GM19099 (cell line): ENCODE measurements at regions not wholly inside any gene's neighbourhood (a gene's known extent, or its start where the extent isn't known, plus 50 kb on each side); places are given as distances from the start of the nearest gene placed in this dataset.

Experiments used
- POLR2A ChIP-seq: IDR thresholded peaks from 3 replicates; pipeline ENCODE4 v1.6.1; 2011; ENCODE audit warnings: low read depth; ENCODE audit not compliant: insufficient read length; ENCODE audit errors: extremely low read depth

DNA sequence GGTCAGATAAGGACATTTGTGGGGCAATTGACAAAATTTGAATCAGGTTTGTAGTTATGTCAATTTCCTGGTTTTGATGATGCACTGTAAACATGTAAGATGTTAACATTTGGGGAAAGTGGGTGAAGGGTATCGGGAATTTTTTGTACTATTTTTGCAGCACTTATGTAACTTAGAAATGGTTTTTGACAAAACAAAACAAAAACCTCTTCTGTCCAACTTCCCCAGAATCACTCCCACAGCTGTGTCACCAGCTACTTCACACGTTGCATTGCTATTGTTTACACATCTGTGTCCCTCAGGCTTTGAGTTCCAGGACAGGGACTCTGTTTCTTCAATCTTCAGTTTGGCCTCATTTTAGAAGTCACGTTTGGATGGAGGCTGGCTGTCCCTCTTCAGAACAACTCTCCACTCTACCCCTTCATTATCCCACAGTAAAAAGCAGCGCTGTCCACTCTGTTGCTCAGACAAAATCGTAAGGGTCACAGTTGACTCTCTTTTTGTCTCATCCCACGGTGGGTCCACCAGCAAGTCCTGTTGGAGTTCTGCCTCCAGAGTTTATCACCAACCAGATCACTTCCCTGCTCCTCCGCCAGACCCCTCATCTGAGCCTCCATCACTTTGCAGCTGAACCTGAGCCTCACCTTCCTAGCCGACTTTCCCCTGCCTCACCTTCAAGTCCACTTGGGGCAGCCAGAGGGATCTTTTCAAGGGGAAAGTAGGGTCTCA, 63.2 kb downstream of the NENF start:
- no peak for TF ChIP-seq POLR2A

DNA sequence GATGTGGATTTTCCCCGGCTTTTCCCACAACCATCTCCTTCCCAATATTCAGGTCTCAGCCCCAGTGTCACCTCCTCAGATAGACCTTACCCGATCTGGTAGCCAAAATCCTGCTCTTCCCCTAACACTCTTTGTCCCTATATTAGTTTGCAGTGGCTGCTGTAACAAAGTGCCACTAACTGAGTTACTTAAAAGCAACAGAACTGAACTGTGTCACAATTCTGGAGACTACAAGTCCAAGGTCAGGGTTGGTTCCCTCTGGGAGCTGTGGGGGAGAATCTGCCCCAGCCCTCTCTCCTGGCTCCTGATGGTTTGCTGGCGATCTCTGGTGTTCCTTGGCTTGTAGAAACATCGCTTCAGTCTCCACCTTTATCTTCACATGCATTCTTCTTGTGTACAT, 64.0 kb downstream of the NENF start:
- TF ChIP-seq POLR2A, result no peak

- TF ChIP-seq POLR2A, result no peak
These were observed 64.8 kb downstream of the NENF start for GRCh38 chr1:212497553-212497952.

DNA sequence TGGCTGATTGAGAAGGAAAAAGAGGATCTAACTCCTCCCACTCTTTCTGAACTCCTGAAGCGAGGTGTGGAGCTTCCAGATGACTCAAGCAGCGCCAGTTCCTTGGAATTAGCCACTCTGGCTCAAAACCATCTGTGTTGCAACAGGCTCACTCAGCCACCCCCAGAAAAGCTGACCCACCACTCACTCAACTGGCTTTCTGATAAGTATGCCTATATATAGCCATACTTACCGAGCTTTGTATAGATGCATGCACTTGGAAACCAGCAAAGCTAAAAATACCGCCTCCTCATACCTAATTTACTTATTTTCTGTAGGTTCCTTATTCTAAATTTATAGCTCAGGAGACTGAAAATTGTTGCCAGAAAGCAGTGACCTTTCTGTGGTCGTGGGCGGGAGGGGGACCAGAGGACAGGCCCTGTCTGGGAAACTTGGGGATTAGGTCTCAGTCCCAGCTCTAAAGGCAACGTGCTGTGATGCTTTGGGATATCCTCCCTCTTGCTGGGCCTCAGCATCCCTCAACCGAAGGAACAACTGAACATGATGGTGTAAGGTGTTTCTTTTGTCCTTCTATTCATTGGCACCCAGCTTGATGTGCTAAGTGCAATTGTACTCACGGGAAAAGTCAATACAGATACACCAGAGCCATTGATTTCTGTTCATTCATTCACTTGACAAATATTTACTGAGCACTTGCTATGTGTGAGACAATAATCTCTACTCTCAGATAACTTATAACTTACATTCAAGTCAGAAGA, 65.7 kb downstream of the NENF start:
- no peak for TF ChIP-seq POLR2A

DNA sequence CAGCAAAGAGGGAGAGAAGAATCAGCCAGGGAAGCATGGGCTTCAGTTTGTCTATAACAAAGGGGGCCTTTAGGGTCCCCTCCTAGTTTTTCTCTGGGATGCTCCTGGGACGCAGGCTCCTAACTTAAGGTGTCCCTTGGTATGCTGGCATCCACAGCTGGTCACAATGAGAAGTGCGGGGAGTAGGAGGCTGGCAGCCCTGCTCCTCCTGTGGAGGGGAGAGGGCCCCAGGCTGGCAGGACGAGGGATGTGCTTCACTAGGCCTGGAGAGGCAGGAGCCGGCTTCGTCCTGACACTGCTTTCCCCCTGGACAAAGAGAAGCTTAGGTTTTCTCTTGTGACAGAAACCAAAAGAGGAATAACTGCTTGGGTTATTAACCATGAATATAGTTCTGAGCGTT, 67.6 kb downstream of the NENF start:
- no peak for TF ChIP-seq POLR2A

GRCh38 chr1:212500983-212501382, 68.3 kb downstream of the NENF start:
- no peak for TF ChIP-seq POLR2A

- no peak for TF ChIP-seq POLR2A
These were observed 71.0 kb downstream of the NENF start for GRCh38 chr1:212503714-212504113.

DNA sequence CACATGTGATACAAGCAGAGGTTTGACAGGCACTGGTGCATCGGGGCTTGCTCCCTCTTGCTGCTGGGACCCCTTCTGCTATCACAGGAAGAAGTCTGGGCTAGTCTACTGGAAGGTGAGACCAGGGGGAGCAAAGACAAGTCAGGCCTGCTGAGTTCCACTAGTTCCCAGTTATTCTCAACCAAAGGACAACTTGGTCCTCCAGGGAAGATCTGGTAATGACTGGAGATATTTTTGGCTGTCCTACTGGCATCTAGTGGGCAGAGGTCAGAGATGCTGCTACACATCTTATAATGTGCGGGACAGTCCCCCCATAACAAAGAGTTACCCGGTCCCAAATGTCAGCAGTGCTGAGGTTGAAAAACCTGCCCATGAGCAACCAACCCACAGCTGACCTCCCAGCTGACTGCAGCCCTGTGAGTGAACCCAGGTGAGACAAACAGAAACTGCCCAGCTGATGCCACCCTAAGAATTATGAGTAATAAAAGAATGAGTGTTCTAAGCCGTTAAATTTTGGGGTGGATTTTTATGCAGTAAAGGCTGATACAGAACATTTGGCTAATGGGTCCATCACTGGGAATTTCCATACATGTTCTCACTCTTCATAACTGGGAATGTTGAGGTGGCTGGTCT, 71.6 kb downstream of the NENF start:
- no peak for TF ChIP-seq POLR2A

DNA sequence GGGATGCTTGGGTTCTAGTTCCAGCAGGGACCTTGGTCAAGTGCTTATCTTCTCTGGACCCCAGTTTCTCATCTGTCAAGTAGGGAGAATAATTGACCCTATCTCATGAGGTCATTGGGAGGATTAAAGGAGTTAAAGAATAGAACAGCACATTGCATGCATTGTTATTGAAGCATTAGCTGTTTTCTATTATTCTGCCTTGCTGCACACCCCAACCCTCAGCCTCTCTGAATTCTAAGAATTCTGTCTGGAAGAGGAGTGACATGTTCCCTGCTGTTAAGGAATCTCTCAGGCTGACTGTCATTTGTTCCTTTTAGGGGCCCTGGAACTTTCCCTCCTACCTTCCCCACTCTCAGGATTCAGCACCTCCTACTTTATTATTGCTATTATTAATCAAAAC, 73.9 kb downstream of the NENF start:
- TF ChIP-seq POLR2A, result no peak

DNA sequence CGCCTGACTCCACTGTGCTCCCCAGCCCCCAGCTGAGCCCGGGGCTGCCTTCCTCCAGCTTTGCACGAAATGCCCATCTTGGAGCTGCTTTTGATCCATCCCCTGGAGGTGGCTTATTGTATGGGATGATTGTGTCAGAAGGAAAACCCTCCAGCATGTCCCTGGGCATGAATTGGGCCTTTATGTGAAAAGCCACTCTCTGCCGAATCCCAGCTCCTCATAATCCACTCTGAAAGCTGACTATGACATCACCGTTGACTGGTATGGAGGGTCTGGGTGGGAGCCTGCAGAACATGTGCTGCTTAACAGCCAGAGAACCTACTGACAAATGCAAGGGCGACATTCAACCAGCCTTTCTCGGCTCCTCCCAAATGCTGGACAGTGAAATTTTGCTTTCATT, 74.6 kb downstream of the NENF start:
- TF ChIP-seq POLR2A, result no peak

GRCh38 chr1:212512816-212513559, 80.3 kb downstream of the NENF start:
- no peak for TF ChIP-seq POLR2A

- no peak for TF ChIP-seq POLR2A
These were observed 80.9 kb downstream of the NENF start for GRCh38 chr1:212513586-212513985.

- no peak for TF ChIP-seq POLR2A
These were observed 81.4 kb downstream of the NENF start for GRCh38 chr1:212514056-212514614.

- no peak for TF ChIP-seq POLR2A
These were observed 82.1 kb downstream of the NENF start for GRCh38 chr1:212514782-212515181.

DNA sequence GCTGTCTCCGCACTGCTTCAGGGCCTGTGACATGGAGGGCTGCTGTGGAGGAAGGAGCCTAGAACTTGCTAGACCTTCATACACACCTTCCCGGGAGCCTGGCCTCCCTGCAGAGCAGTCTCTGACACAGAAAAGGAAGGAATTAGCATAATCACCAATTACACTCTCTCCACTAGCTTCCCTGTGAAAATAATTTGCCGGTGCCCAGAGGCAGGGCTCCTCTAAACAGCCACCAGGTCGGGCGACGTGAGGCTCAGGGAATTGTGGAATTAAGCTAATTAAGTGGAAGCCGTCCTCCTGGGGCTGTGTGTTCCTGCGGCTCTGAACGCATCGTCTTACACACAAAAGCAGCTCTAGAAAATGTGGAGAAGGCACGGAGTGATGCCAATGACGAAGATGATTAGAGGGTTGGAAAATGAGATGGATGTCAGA, 82.6 kb downstream of the NENF start:
- no peak for TF ChIP-seq POLR2A
